ENCODE measurements at regions not wholly inside any gene's neighbourhood (a gene's known extent, or its start where the extent isn't known, plus 50 kb on each side); places are given as distances from the start of the nearest gene placed in this dataset.

- DNase-seq (ENCODE audit: low spot score), result no peak
- Histone ChIP-seq H3K36me3 (ENCODE audit: control insufficient read depth in 4 of 4, insufficient read depth in 3 of 4, low read depth in 1 of 4, low read length in 3 of 4) (no peaks in the 10 kb centered on the region), H3K9me3 (ENCODE audit: control insufficient read depth in 4 of 4, low read length in 3 of 4) (no peaks in the 10 kb centered on the region), H3K4me1 (ENCODE audit: control insufficient read depth in 4 of 4, insufficient read depth in 4 of 4, low read length in 3 of 4) (no peaks in the 10 kb centered on the region), H3K27me3 (ENCODE audit: control insufficient read depth in 4 of 4, insufficient read depth in 4 of 4, low read length in 3 of 4) (peaks cover 0 to 5% (median 0%) of the 10 kb centered on the region in 4 donors), H3K27ac (ENCODE audit: low read depth in 1 of 2, low read length in 2 of 2) (no peak overlapping the region), H3K9ac (ENCODE audit: low read depth in 1 of 2, low read length in 2 of 2) (no peak overlapping the region), H3K4me3 (ENCODE audit: low read depth in 1 of 3, low read length in 3 of 3) (no peak overlapping the region)
- WGBS, result 61% methylated on average over 5 of the region's 5 CpGs
- TF ChIP-seq, protein P1, sequence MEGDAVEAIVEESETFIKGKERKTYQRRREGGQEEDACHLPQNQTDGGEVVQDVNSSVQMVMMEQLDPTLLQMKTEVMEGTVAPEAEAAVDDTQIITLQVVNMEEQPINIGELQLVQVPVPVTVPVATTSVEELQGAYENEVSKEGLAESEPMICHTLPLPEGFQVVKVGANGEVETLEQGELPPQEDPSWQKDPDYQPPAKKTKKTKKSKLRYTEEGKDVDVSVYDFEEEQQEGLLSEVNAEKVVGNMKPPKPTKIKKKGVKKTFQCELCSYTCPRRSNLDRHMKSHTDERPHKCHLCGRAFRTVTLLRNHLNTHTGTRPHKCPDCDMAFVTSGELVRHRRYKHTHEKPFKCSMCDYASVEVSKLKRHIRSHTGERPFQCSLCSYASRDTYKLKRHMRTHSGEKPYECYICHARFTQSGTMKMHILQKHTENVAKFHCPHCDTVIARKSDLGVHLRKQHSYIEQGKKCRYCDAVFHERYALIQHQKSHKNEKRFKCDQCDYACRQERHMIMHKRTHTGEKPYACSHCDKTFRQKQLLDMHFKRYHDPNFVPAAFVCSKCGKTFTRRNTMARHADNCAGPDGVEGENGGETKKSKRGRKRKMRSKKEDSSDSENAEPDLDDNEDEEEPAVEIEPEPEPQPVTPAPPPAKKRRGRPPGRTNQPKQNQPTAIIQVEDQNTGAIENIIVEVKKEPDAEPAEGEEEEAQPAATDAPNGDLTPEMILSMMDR (IDR thresholded peaks at IDR 0.05; ENCODE audit: low read depth, low read length, missing input control), result no peak
- no peak for TF ChIP-seq FOXA1 (IDR thresholded peaks at IDR 0.05)
- no peak for TF ChIP-seq ZBTB33 (IDR thresholded peaks at IDR 0.05)
- TF ChIP-seq HNF4A (conservative IDR thresholded peaks at IDR 0.05), result no peak
- no peak for TF ChIP-seq YY1 (IDR thresholded peaks at IDR 0.05)
- TF ChIP-seq SP1 (IDR thresholded peaks at IDR 0.05), result no peak
- TF ChIP-seq, protein P2, sequence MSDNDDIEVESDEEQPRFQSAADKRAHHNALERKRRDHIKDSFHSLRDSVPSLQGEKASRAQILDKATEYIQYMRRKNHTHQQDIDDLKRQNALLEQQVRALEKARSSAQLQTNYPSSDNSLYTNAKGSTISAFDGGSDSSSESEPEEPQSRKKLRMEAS (IDR thresholded peaks at IDR 0.05), result no peak
- TF ChIP-seq JUND (IDR thresholded peaks at IDR 0.05), result no peak
Measured at GRCh38 chr6:133740218-133740617, 148.7 kb upstream of the TCF21 start.

GRCh38 chr6:133740816-133741215 lies 148.1 kb upstream of the TCF21 start:
- H3K27me3 ChIP-seq (ENCODE audit: control insufficient read depth in 4 of 4, insufficient read depth in 4 of 4, low read length in 3 of 4), result peaks cover 0 to 5% (median 0%) of the 10 kb centered on the region in 4 donors
- no peaks in the 10 kb centered on the region for H3K36me3 ChIP-seq (ENCODE audit: control insufficient read depth in 4 of 4, insufficient read depth in 3 of 4, low read depth in 1 of 4, low read length in 3 of 4)
- H3K9ac ChIP-seq (ENCODE audit: low read depth in 1 of 2, low read length in 2 of 2), result no peak overlapping the region
- TF ChIP-seq, protein P2 (IDR thresholded peaks at IDR 0.05), result no peak
- no peak for TF ChIP-seq EGR1 (IDR thresholded peaks at IDR 0.05; ENCODE audit: low read depth in 2 of 2)
- TF ChIP-seq RAD21 (IDR thresholded peaks at IDR 0.05), result no peak
- TF ChIP-seq RXRA (IDR thresholded peaks at IDR 0.05), result no peak
- TF ChIP-seq, protein P3, sequence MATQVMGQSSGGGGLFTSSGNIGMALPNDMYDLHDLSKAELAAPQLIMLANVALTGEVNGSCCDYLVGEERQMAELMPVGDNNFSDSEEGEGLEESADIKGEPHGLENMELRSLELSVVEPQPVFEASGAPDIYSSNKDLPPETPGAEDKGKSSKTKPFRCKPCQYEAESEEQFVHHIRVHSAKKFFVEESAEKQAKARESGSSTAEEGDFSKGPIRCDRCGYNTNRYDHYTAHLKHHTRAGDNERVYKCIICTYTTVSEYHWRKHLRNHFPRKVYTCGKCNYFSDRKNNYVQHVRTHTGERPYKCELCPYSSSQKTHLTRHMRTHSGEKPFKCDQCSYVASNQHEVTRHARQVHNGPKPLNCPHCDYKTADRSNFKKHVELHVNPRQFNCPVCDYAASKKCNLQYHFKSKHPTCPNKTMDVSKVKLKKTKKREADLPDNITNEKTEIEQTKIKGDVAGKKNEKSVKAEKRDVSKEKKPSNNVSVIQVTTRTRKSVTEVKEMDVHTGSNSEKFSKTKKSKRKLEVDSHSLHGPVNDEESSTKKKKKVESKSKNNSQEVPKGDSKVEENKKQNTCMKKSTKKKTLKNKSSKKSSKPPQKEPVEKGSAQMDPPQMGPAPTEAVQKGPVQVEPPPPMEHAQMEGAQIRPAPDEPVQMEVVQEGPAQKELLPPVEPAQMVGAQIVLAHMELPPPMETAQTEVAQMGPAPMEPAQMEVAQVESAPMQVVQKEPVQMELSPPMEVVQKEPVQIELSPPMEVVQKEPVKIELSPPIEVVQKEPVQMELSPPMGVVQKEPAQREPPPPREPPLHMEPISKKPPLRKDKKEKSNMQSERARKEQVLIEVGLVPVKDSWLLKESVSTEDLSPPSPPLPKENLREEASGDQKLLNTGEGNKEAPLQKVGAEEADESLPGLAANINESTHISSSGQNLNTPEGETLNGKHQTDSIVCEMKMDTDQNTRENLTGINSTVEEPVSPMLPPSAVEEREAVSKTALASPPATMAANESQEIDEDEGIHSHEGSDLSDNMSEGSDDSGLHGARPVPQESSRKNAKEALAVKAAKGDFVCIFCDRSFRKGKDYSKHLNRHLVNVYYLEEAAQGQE (IDR thresholded peaks at IDR 0.05), result no peak
- TF ChIP-seq YY1 (IDR thresholded peaks at IDR 0.05), result no peak
- TF ChIP-seq JUND (IDR thresholded peaks at IDR 0.05), result no peak
- TF ChIP-seq HNF4A (conservative IDR thresholded peaks at IDR 0.05), result no peak
- TF ChIP-seq, protein P1 (IDR thresholded peaks at IDR 0.05; ENCODE audit: low read depth, low read length, missing input control), result no peak
- no peak for TF ChIP-seq ZBTB33 (IDR thresholded peaks at IDR 0.05)
- no peak for TF ChIP-seq NR2F2 (IDR thresholded peaks at IDR 0.05)
- TF ChIP-seq, protein P4, sequence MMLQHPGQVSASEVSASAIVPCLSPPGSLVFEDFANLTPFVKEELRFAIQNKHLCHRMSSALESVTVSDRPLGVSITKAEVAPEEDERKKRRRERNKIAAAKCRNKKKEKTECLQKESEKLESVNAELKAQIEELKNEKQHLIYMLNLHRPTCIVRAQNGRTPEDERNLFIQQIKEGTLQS (IDR thresholded peaks at IDR 0.05), result no peak
- no peak for TF ChIP-seq GABPA (IDR thresholded peaks at IDR 0.05 in 1 of 2, conservative IDR thresholded peaks at IDR 0.05 in 1 of 2)
- no peak for TF ChIP-seq TAF1 (conservative IDR thresholded peaks at IDR 0.05)
- no peak for TF ChIP-seq FOXA2 (IDR thresholded peaks at IDR 0.05)
- no peak for DNase-seq (ENCODE audit: low spot score)
- H3K9me3 ChIP-seq (ENCODE audit: control insufficient read depth in 4 of 4, low read length in 3 of 4), result no peaks in the 10 kb centered on the region
- WGBS, result 79% methylated on average over 2 of the region's 2 CpGs
- no peak overlapping the region for H3K4me3 ChIP-seq (ENCODE audit: low read depth in 1 of 3, low read length in 3 of 3)
- H3K27ac ChIP-seq (ENCODE audit: low read depth in 1 of 2, low read length in 2 of 2), result no peak overlapping the region
- no peaks in the 10 kb centered on the region for H3K4me1 ChIP-seq (ENCODE audit: control insufficient read depth in 4 of 4, insufficient read depth in 4 of 4, low read length in 3 of 4)
